IMR-90 (cell line): ENCODE measurements at regions not wholly inside any gene's neighbourhood (a gene's known extent, or its start where the extent isn't known, plus 50 kb on each side); places are given as distances from the start of the nearest gene placed in this dataset.

Source experiments
- ATAC-seq: fragments of 200-7000 bp; cut with Tn5 transposase; 2 replicates; pipeline ENCODE4 v1.9.1; 2020; ENCODE audit warnings: low read depth, mild to moderate bottlenecking, moderate library complexity
- BruUV-seq: library from RNA; stranded (reverse); fragments of 400-500 nt; replicated peaks from 2 replicates; lab custom pipeline; 2021; lab: Mats Ljungman, UMichigan
- CTCF ChIA-PET: fragments of 300-600 bp; formaldehyde crosslinking; extraction: SDS; loops from one replicate; lab custom pipeline; 2021; ENCODE audit warnings: antibody characterized with exemption; lab: Yijun Ruan, JAX
- POLR2A ChIA-PET: fragments of 300-600 bp; sonication (Branson Sonifier 250); formaldehyde crosslinking; loops from one replicate; lab custom pipeline; 2022; ENCODE audit warnings: antibody characterized with exemption; ENCODE audit not compliant: unreplicated experiment; lab: Charles Lee
- DNase-seq: peaks from one replicate; pipeline ENCODE4 v3.0.0; 2013
- H2AFZ ChIP-seq: replicated peaks from 2 replicates; pipeline ENCODE3; 2013; ENCODE audit warnings: low read length, mild to moderate bottlenecking; ENCODE audit not compliant: poor library complexity
- H2AK5ac ChIP-seq: 2 replicates; pipeline ENCODE4 v1.6.1; 2013; ENCODE audit warnings: low read depth, low read length, inconsistent platforms
- H2AK9ac ChIP-seq: replicated peaks from 2 replicates; pipeline ENCODE3; 2013; ENCODE audit warnings: mild to moderate bottlenecking, low read depth, low read length, moderate library complexity; ENCODE audit not compliant: poor library complexity
- H2BK120ac ChIP-seq: 2 replicates; pipeline ENCODE4 v1.6.1; 2013; ENCODE audit warnings: low read depth, low read length, inconsistent platforms
- H2BK15ac ChIP-seq: 3 replicates; pipeline ENCODE4 v1.6.1; 2013; ENCODE audit warnings: low read depth, low read length, inconsistent platforms
- H2BK20ac ChIP-seq: 2 replicates; pipeline ENCODE4 v1.6.1; 2013; ENCODE audit warnings: low read depth, mild to moderate bottlenecking, inconsistent platforms, low read length, moderate library complexity
- H2BK5ac ChIP-seq: 2 replicates; pipeline ENCODE4 v1.6.1; 2013; ENCODE audit warnings: mild to moderate bottlenecking, low read depth, low read length, inconsistent platforms; ENCODE audit not compliant: poor library complexity, severe bottlenecking
- H3K14ac ChIP-seq: replicated peaks from 2 replicates; pipeline ENCODE4 v1.6.1; 2013; ENCODE audit warnings: low read depth, low read length, inconsistent platforms
- H3K18ac ChIP-seq: 2 replicates; pipeline ENCODE4 v1.6.1; 2013; ENCODE audit warnings: low read depth, low read length, control low read depth
- H3K23ac ChIP-seq: 2 replicates; pipeline ENCODE4 v1.6.1; 2013; ENCODE audit warnings: low read depth, low read length, inconsistent platforms
- H3K27ac ChIP-seq: 2 replicates; pipeline ENCODE4 v1.5.1; 2013; ENCODE audit warnings: mild to moderate bottlenecking, control low read depth, low read length; ENCODE audit not compliant: insufficient read depth
- H3K27me3 ChIP-seq: 2 replicates; pipeline ENCODE4 v1.6.1; 2013; ENCODE audit warnings: low read length; ENCODE audit not compliant: control insufficient read depth, insufficient read depth
- H3K36me3 ChIP-seq: 2 replicates; pipeline ENCODE4 v1.6.1; 2013; ENCODE audit warnings: low read length, mixed read lengths; ENCODE audit not compliant: control insufficient read depth, insufficient read depth
- H3K4ac ChIP-seq: 2 replicates; pipeline ENCODE4 v1.6.1; 2013; ENCODE audit warnings: low read depth, low read length, inconsistent platforms
- H3K4me1 ChIP-seq: 2 replicates; pipeline ENCODE4 v1.6.1; 2013; ENCODE audit warnings: low read length, mixed read lengths; ENCODE audit not compliant: control insufficient read depth, insufficient read depth
- H3K4me2 ChIP-seq: 2 replicates; pipeline ENCODE4 v1.6.1; 2013; ENCODE audit warnings: low read depth, mild to moderate bottlenecking, control low read depth, low read length, moderate library complexity
- H3K4me3 ChIP-seq: 2 replicates; pipeline ENCODE4 v1.5.1; 2013; ENCODE audit warnings: low read depth, mild to moderate bottlenecking, control low read depth, low read length, moderate library complexity; ENCODE audit not compliant: insufficient read depth
- H3K56ac ChIP-seq: 2 replicates; pipeline ENCODE4 v1.6.1; 2013; ENCODE audit warnings: low read length, inconsistent platforms; ENCODE audit not compliant: insufficient read depth; ENCODE audit errors: extremely low read depth
- H3K79me1 ChIP-seq, 2 experiments: 2 replicates each; pipeline ENCODE4 v1.6.1; 2013; ENCODE audit warnings: low read length in 2 of 2, inconsistent platforms in 1 of 2, low read depth in 1 of 2
- H3K9ac ChIP-seq: 2 replicates; pipeline ENCODE4 v1.6.1; 2013; ENCODE audit warnings: low read depth, low read length, control low read depth
- H3K9me1 ChIP-seq: 2 replicates; pipeline ENCODE4 v1.6.1; 2013; ENCODE audit warnings: low read length, inconsistent platforms; ENCODE audit not compliant: insufficient read depth
- H3K9me3 ChIP-seq: 2 replicates; pipeline ENCODE4 v1.6.1; 2013; ENCODE audit warnings: low read length; ENCODE audit not compliant: control insufficient read depth, insufficient read depth
- H4K20me1 ChIP-seq: 2 replicates; pipeline ENCODE4 v1.6.1; 2013; ENCODE audit warnings: low read length, inconsistent platforms; ENCODE audit not compliant: insufficient read depth
- H4K5ac ChIP-seq: 2 replicates; pipeline ENCODE4 v1.6.1; 2013; ENCODE audit warnings: mild to moderate bottlenecking, low read depth, low read length, control low read depth
- H4K8ac ChIP-seq, 2 experiments: 2 replicates each; pipeline ENCODE4 v1.6.1; 2013; ENCODE audit warnings: low read depth in 2 of 2, low read length in 2 of 2, control low read depth in 1 of 2, inconsistent platforms in 1 of 2
- H4K91ac ChIP-seq: 2 replicates; pipeline ENCODE4 v1.6.1; 2013; ENCODE audit warnings: low read depth, low read length, inconsistent platforms; ENCODE audit not compliant: insufficient read depth
- BHLHE40 ChIP-seq: fragments of 150-350 bp; IDR thresholded peaks from 2 replicates; pipeline ENCODE4 v1.6.1; 2016; ENCODE audit warnings: mild to moderate bottlenecking, low read depth, low read length
- CEBPB ChIP-seq: IDR thresholded peaks from 2 replicates; pipeline ENCODE4 v1.6.1; 2012; ENCODE audit warnings: low read depth, low read length, improper control_type of control experiment
- CHD1 ChIP-seq: IDR thresholded peaks from 2 replicates; pipeline ENCODE4 v1.6.1; 2012; ENCODE audit warnings: low read depth, low read length, improper control_type of control experiment
- MAFK ChIP-seq: IDR thresholded peaks from 2 replicates; pipeline ENCODE4 v1.6.1; 2012; ENCODE audit warnings: low read depth, low read length, improper control_type of control experiment
- MXI1 ChIP-seq: IDR thresholded peaks from 2 replicates; pipeline ENCODE4 v1.6.1; 2012; ENCODE audit warnings: low read depth, mild to moderate bottlenecking, low read length, moderate library complexity, borderline replicate concordance
- NFE2L2 ChIP-seq: fragments of 150-350 bp; IDR thresholded peaks from 2 replicates; pipeline ENCODE4 v1.6.1; 2016; ENCODE audit warnings: low read depth, mild to moderate bottlenecking, low read length
- POLR2A ChIP-seq: IDR thresholded peaks from 2 replicates; pipeline ENCODE4 v1.6.1; 2012; ENCODE audit warnings: mild to moderate bottlenecking, low read depth, low read length
- RAD21 ChIP-seq: IDR thresholded peaks from 2 replicates; pipeline ENCODE4 v1.6.1; 2012; ENCODE audit warnings: low read length, improper control_type of control experiment
- SMC3 ChIP-seq: fragments of 150-350 bp; IDR thresholded peaks from 2 replicates; pipeline ENCODE4 v1.6.1; 2016; ENCODE audit warnings: low read depth, mild to moderate bottlenecking, antibody characterized with exemption, low read length, moderate library complexity
- WGBS, 2 experiments: methylation state at CpG; one replicate each; pipeline versions ENCODE4 v1.1.5 to v1.1.7; 2013; ENCODE audit warnings: missing lambda C conversion rate in 2 of 2; ENCODE audit not compliant: insufficient read length in 1 of 2; ENCODE audit errors: extremely low coverage in 2 of 2; 5-methylcytosine and 5-hydroxymethylcytosine counted together
- dilution Hi-C: fragments of 300-500 bp; cut with HindIII; formaldehyde crosslinking; loops from one replicate; pipeline ENCODE4 v1.14.3; 2018; ENCODE audit warnings: low sequenced_read_pairs; ENCODE audit not compliant: unreplicated experiment
- in situ Hi-C: fragments of 300-500 bp; cut with MboI; formaldehyde crosslinking; loops from 3 replicates; pipeline ENCODE4 v1.14.3; 2019; ENCODE audit warnings: low sequenced_read_pairs, inconsistent platforms, mixed read lengths
- intact Hi-C: fragments of 100-400 bp; cut with micrococcal nuclease; formaldehyde crosslinking; loops from 2 replicates; pipeline ENCODE4 v1.10.0; 2022
- TF ChIP-seq, protein P1 (sequence below): fragments of 150-350 bp; IDR thresholded peaks from 2 replicates; pipeline ENCODE4 v1.6.1; 2017; ENCODE audit warnings: mild to moderate bottlenecking, antibody characterized with exemption, low read length, low read depth

DNA sequence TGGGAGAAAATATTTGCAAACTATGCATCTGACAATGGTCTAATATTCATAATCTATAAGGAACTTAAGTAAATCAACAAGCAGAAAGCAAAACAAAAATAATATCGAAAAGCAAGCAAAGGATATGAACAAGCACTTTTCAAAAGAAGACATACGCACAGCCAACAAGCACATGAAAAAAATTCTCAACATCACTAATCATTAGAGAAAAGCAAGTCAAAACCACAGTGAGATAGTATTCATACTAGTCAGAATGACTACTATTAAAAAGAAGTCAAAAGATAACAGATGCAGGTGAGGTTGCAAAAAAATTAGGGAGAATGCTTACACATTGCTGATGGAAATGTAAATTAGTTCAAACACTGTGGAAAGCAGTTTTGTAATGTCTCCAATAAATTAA is 410.2 kb downstream of the MMUT start:
- Histone ChIP-seq H2BK15ac (no peak overlapping the region), H3K27ac (no peak overlapping the region), H3K14ac (no peak overlapping the region), H2BK20ac (no peak overlapping the region), H3K9me1 (no peaks in the 10 kb centered on the region), H3K36me3 (no peaks in the 10 kb centered on the region), H2AK5ac (no peak overlapping the region), H4K91ac (no peak overlapping the region), H2BK5ac (no peak overlapping the region), H3K4ac (no peak overlapping the region), H3K79me1 (no peaks in the 10 kb centered on the region), H3K4me3 (no peak overlapping the region), H4K20me1 (no peaks in the 10 kb centered on the region), H2AFZ (no peak overlapping the region), H3K4me2 (no peak overlapping the region), H2AK9ac (no peak overlapping the region), H2BK120ac (no peak overlapping the region), H3K23ac (no peak overlapping the region), H3K56ac (no peak overlapping the region), H3K9ac (no peak overlapping the region), H3K4me1 (no peaks in the 10 kb centered on the region), H4K8ac (no peak overlapping the region), H3K18ac (no peak overlapping the region), H3K9me3 (no peaks in the 10 kb centered on the region), H3K27me3 (no peaks in the 10 kb centered on the region), H4K5ac (no peak overlapping the region)
- dilution Hi-C loops = no loop called here
- ChIA-PET POLR2A (no interaction called here), CTCF (interaction anchor here (1.0 kb wide), 1 partner anchor 23 kb away, joined by 3 read pairs; no protein-coding TSS in a partner anchor)
- no peak for DNase-seq
- no TSS peak for BruUV-seq
- in situ Hi-C loops = no loop called here
- intact Hi-C loops = no loop called here
- no CpG with 5 or more reads among the region's 2 CpGs for WGBS, 2 experiments
- TF ChIP-seq, protein P1, sequence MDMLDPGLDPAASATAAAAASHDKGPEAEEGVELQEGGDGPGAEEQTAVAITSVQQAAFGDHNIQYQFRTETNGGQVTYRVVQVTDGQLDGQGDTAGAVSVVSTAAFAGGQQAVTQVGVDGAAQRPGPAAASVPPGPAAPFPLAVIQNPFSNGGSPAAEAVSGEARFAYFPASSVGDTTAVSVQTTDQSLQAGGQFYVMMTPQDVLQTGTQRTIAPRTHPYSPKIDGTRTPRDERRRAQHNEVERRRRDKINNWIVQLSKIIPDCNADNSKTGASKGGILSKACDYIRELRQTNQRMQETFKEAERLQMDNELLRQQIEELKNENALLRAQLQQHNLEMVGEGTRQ = no peak
- TF ChIP-seq MAFK (no peak), NFE2L2 (no peak), POLR2A (no peak), MXI1 (no peak), CHD1 (no peak), CEBPB (no peak), RAD21 (no peak), BHLHE40 (no peak), SMC3 (no peak)
- ATAC-seq = no peak
